22Rv1 (cell line): ENCODE measurements at regions not wholly inside any gene's neighbourhood (a gene's known extent, or its start where the extent isn't known, plus 50 kb on each side); places are given as distances from the start of the nearest gene placed in this dataset.

Experiments
- ZFX ChIP-seq: fragments of 450-650 bp; IDR thresholded peaks from 2 replicates; pipeline ENCODE4 v1.6.1; 2017; ENCODE audit warnings: antibody characterized with exemption, borderline replicate concordance
- TF ChIP-seq, protein P1 (sequence below): fragments of 450-650 bp; IDR thresholded peaks from 2 replicates; pipeline ENCODE4 v1.5.1; 2017; ENCODE audit warnings: mild to moderate bottlenecking

- TF ChIP-seq, protein P1, sequence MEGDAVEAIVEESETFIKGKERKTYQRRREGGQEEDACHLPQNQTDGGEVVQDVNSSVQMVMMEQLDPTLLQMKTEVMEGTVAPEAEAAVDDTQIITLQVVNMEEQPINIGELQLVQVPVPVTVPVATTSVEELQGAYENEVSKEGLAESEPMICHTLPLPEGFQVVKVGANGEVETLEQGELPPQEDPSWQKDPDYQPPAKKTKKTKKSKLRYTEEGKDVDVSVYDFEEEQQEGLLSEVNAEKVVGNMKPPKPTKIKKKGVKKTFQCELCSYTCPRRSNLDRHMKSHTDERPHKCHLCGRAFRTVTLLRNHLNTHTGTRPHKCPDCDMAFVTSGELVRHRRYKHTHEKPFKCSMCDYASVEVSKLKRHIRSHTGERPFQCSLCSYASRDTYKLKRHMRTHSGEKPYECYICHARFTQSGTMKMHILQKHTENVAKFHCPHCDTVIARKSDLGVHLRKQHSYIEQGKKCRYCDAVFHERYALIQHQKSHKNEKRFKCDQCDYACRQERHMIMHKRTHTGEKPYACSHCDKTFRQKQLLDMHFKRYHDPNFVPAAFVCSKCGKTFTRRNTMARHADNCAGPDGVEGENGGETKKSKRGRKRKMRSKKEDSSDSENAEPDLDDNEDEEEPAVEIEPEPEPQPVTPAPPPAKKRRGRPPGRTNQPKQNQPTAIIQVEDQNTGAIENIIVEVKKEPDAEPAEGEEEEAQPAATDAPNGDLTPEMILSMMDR = no peak
- TF ChIP-seq ZFX = no peak
Observed at GRCh38 chr2:129823044-129823443, 156.4 kb upstream of the RAB6C start.
